CMK (cell line): ENCODE measurements at regions not wholly inside any gene's neighbourhood (a gene's known extent, or its start where the extent isn't known, plus 50 kb on each side); places are given as distances from the start of the nearest gene placed in this dataset.
"Not testable (repeated sequence)": the region's sequence is repeated elsewhere in the genome, so short reads cannot be mapped to it uniquely, and the experiment has no call there.

ENCODE experiments used
- DNase-seq: peaks from one replicate; pipeline ENCODE4 v3.0.0-alpha.2; 2010; ENCODE audit warnings: low read depth

GRCh38 chr2:52292801-52293200 lies 1260.9 kb upstream of the NRXN1 start:
- no peak for DNase-seq

GRCh38 chr2:52289741-52290140 lies 1257.8 kb upstream of the NRXN1 start:
- DNase-seq: no peak

DNA sequence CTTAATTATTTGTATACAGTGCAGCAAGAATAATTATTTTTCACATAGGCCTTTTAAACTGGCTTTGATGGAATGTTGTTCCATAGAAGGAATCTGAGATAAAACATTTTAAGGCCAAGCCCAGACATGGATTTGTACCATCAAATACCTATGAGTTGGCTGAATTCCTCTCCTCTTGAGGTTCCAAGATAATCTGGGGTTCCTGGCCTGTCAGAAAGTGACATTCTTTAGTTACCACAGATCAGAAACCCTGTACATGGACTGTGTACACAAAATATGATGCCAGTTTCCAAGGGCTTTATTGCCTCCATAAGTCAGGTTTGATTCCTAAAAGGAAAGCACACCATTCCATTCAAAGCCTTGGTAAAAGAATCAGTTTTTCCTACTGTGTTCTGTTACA lies 1256.7 kb upstream of the NRXN1 start:
- DNase-seq: no peak

GRCh38 chr2:52269696-52270485 lies 1238.0 kb upstream of the NRXN1 start:
- peak; percentile 2 for DNase-seq

- DNase-seq: no peak
Measured at GRCh38 chr2:52264911-52265310, 1233.0 kb upstream of the NRXN1 start.

DNA sequence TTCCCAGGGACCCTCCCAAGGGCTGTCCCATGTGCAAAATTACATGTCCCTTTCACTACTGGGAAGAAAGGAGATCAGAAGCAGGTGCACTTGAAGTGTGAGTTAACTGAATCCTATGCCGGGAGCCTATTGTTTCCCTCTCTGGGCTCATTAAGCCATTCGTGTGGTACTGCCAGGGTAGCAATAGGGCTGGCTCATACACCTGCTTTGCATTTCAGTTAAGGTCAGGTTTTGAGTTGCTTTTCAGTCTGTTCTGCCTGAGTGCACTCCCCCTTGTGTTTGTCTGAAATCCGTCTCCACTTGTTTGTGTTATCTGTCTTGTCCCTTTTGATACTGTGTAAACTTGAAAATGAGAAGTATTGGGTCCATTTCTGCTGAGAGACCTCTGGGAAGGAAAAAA lies 1232.6 kb upstream of the NRXN1 start:
- DNase-seq: no peak

- no peak for DNase-seq
Measured at GRCh38 chr2:52260904-52261303, 1229.0 kb upstream of the NRXN1 start.

- not testable (repeated sequence) for DNase-seq
Measured at GRCh38 chr2:52258967-52259366, 1227.0 kb upstream of the NRXN1 start.

GRCh38 chr2:52258038-52258437 lies 1226.1 kb upstream of the NRXN1 start:
- no peak for DNase-seq

- no peak for DNase-seq
Measured at GRCh38 chr2:52253416-52253980, 1221.6 kb upstream of the NRXN1 start.

DNA sequence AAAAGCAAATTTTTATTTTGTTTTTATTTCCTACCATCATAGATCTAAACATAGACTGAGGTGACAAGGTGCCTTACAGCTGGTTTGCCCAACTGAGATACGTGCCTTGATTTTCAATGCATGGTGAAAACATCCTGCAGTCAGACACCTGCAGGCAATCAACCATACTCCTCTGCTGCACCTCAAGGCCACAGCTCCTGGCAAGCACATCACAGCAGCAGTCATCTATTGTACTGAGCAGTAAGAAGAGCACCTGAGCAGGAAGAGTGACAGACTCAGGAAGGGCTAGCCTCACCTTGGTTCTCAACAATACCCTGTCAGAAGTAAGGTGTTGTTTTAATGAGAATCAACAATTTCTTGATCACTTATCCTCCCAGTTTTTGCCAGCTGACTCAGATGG lies 1206.8 kb upstream of the NRXN1 start:
- DNase-seq: no peak

GRCh38 chr2:52222128-52222527 lies 1190.2 kb upstream of the NRXN1 start:
- no peak for DNase-seq

GRCh38 chr2:52220393-52220792 lies 1188.5 kb upstream of the NRXN1 start:
- DNase-seq: no peak

DNA sequence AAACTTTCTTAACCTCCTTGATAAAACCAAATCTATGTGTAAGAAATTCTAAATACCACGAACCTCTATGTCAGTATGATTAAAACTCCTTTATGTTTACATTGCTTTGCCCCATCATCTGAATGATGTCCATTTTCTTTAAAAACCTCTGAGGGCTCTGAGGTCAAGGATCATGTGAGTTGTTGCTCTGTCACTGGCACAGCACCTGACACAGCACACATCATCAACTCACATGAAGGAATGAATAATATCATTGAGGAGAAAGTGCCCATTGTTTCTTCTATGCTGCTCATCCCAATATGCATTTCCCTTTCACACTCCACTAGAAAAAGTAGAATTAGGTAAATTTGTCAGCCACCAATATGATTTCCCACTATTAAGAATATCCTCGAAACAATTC lies 1178.7 kb upstream of the NRXN1 start:
- DNase-seq: no peak

DNA sequence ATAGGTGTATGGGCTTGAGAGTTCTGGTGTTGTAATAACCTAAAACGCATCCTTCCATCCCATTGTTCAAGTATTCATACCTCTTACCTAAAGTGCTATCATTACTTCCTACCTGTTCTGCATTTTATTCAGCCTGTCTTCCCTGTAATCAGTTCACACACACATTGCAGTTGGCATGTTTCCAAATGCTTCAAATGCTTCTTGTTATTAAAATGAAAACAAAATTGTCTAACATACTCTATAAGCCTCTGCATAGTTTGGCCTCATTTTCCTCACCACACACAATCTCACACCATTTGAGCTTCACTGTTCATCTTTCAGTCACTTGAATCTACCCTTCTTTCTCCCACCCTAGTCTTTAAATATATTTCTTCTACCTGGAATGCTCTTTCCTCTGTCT lies 1178.2 kb upstream of the NRXN1 start:
- no peak for DNase-seq

GRCh38 chr2:52194342-52194741 lies 1162.4 kb upstream of the NRXN1 start:
- no peak for DNase-seq

DNA sequence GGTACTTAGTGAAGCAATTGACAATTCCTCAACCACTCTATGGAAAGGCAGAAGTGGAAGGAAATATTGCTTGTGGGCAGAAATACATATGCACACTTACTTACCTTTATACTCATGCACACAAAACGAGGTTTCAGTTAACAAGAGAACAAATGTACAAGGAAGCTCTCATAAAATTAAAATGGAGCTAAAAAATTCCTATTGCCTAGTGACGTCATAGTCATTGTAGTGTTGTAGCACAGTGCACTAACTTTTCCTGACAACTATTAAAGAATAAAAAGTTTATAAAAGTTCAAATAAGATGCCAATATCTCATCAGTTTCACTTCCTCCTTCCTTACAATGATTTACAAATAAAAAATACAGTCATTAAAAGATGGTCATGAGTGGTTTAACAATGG lies 1161.9 kb upstream of the NRXN1 start:
- DNase-seq: no peak

- DNase-seq: no peak
Measured at GRCh38 chr2:52192656-52193055, 1160.7 kb upstream of the NRXN1 start.

DNA sequence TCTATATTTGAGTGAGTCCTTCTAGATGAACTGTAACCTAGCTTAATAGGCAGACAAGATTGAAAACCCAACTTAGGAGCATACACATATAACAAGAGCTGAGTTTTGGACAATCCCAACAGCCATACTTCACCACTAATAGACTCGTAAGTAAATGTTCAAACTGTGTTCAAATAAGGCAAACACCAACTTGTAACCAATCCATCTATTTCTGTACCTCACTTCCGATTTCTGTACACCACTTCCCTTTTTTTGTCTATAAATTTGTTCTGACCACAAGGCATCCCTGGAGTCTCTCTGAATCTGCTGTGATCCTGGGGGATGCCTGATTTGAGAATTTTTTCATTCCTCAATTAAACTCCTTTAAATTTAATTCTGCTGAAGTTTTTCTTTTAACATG lies 1149.1 kb upstream of the NRXN1 start:
- no peak for DNase-seq

GRCh38 chr2:52178845-52179244 lies 1146.9 kb upstream of the NRXN1 start:
- no peak for DNase-seq

- no peak for DNase-seq
Measured at GRCh38 chr2:52145005-52145404, 1113.1 kb upstream of the NRXN1 start.

DNA sequence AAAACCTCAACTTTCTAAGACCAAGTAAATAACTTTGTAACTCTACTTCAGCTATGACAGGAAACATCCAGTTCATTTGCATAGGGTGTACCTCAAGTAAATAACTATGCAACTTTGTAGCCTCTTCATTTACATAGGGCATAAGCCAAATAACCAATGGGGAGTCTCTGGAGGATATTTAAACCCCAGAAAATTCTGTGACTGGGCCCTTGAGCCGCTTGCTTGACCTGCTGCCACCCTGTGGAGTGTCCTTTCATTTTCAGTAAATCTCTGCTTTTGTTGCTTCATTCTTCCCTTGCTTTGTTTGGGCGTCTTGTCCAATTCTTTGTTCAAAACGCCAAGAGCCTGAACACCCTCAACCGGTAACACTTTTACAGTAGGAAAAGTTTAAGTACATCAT lies 1112.7 kb upstream of the NRXN1 start:
- DNase-seq: no peak

DNA sequence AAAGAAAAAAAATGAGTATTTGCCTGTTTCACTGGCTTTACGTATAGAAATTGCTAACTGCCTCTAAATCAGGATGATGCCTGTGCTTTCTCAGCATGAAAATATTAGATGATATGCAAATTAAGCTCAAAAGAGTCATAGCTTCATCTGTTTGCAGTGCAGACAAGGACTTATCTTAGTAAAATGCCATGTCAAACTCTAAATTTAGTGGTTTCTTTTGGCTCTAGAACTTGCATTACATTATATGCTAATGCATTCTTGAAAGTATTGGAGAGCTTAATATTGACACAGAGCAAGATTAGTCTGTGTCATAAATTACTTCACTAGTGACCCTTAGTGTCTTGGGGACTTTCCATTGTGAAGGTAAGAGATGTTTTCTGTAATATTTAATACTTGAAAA lies 1109.1 kb upstream of the NRXN1 start:
- no peak for DNase-seq

DNA sequence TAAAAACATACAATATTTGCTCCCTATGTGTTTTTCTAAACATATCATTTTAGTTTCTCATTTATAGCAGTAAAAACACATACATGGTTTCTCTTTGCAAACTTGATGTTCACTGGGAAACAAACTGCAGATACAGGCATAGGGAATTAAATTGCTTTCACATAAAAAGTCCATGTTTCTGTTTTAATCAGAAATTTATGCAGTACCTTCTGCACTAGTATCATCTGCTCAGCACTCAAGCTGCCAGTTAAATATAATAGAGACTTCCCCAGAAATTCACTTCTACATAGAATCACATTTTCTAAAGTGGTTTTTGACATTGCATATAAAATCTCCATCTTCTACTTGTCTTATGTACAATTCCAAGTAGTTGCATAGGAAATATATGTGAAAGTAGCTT lies 1107.3 kb upstream of the NRXN1 start:
- no peak for DNase-seq
